Osteoblast (primary cell): ENCODE measurements at regions not wholly inside any gene's neighbourhood (a gene's known extent, or its start where the extent isn't known, plus 50 kb on each side); places are given as distances from the start of the nearest gene placed in this dataset.

Experiments used
- DNase-seq: peaks from one replicate; pipeline ENCODE4 v3.0.0; 2011; ENCODE audit warnings: low spot score, mixed read lengths; ENCODE audit not compliant: insufficient read length; ENCODE audit errors: missing footprints
- H2AFZ ChIP-seq: 2 replicates; pipeline ENCODE4 v1.6.0; 2011; ENCODE audit warnings: mild to moderate bottlenecking, low read length
- H3K27ac ChIP-seq: 2 replicates; pipeline ENCODE4 v1.5.1; 2011; ENCODE audit warnings: mild to moderate bottlenecking, low read depth, low read length, moderate library complexity
- H3K27me3 ChIP-seq: 2 replicates; pipeline ENCODE4 v1.6.0; 2012; ENCODE audit warnings: mild to moderate bottlenecking, control low read depth, inconsistent platforms, low read length, moderate library complexity; ENCODE audit not compliant: insufficient read depth
- H3K36me3 ChIP-seq: 2 replicates; pipeline ENCODE4 v1.5.1; 2011; ENCODE audit warnings: mild to moderate bottlenecking, low read length, control low read depth, moderate library complexity; ENCODE audit not compliant: insufficient read depth
- H3K4me1 ChIP-seq: 2 replicates; pipeline ENCODE4 v1.5.1; 2011; ENCODE audit warnings: mild to moderate bottlenecking, low read length, control low read depth, moderate library complexity; ENCODE audit not compliant: insufficient read depth
- H3K4me2 ChIP-seq: 2 replicates; pipeline ENCODE4 v1.6.0; 2011; ENCODE audit warnings: mild to moderate bottlenecking, low read length; ENCODE audit not compliant: insufficient read depth
- H3K4me3 ChIP-seq: fragments of 200-600 bp; sonication (generic); 3 replicates; pipeline ENCODE4 v1.5.1; 2012; ENCODE audit warnings: mild to moderate bottlenecking, low read length, inconsistent platforms; ENCODE audit not compliant: insufficient read depth
- H3K79me2 ChIP-seq: 2 replicates; pipeline ENCODE4 v1.6.0; 2012; ENCODE audit warnings: mild to moderate bottlenecking, low read length, control low read depth, inconsistent platforms; ENCODE audit not compliant: insufficient read depth
- H3K9me3 ChIP-seq: 2 replicates; pipeline ENCODE4 v1.5.1; 2011; ENCODE audit warnings: low read depth, low read length, control low read depth
- H4K20me1 ChIP-seq: 2 replicates; pipeline ENCODE4 v1.6.0; 2012; ENCODE audit warnings: mild to moderate bottlenecking, low read length, control low read depth; ENCODE audit not compliant: insufficient read depth
- TF ChIP-seq, protein P1 (sequence below): IDR thresholded peaks from 2 replicates; pipeline ENCODE4 v1.5.1; 2011; ENCODE audit warnings: mild to moderate bottlenecking, low read depth, low read length, moderate library complexity; ENCODE audit errors: extremely low read depth

DNA sequence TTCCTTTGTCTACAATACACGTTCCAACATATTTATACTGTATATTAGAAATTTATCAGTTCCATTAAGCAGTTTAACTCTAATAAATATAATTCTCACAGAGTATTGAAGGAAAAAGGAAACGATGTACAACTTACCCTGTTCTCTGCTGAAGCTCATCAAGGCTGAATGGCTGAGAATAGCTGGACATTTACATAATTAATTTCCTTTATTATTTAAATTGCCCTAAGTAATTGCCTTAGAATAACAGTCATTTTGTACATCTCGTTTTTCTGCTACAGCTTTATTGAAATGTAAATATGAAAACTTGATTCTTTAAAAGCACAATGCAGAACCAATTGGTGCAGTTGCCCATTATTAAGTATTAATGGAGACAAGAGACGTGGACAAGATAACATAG, 648.3 kb upstream of the ATXN8OS start:
- no peaks in the 10 kb centered on the region for H3K79me2 ChIP-seq
- no peak overlapping the region for H3K4me2 ChIP-seq
- H3K27me3 ChIP-seq, result no peaks in the 10 kb centered on the region
- no peaks in the 10 kb centered on the region for H3K4me1 ChIP-seq
- TF ChIP-seq, protein P1, sequence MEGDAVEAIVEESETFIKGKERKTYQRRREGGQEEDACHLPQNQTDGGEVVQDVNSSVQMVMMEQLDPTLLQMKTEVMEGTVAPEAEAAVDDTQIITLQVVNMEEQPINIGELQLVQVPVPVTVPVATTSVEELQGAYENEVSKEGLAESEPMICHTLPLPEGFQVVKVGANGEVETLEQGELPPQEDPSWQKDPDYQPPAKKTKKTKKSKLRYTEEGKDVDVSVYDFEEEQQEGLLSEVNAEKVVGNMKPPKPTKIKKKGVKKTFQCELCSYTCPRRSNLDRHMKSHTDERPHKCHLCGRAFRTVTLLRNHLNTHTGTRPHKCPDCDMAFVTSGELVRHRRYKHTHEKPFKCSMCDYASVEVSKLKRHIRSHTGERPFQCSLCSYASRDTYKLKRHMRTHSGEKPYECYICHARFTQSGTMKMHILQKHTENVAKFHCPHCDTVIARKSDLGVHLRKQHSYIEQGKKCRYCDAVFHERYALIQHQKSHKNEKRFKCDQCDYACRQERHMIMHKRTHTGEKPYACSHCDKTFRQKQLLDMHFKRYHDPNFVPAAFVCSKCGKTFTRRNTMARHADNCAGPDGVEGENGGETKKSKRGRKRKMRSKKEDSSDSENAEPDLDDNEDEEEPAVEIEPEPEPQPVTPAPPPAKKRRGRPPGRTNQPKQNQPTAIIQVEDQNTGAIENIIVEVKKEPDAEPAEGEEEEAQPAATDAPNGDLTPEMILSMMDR, result no peak
- no peaks in the 10 kb centered on the region for H4K20me1 ChIP-seq
- no peaks in the 10 kb centered on the region for H3K9me3 ChIP-seq
- H3K27ac ChIP-seq, result no peak overlapping the region
- H3K36me3 ChIP-seq, result no peaks in the 10 kb centered on the region
- H2AFZ ChIP-seq, result no peak overlapping the region
- H3K4me3 ChIP-seq, result no peak overlapping the region
- no peak for DNase-seq

DNA sequence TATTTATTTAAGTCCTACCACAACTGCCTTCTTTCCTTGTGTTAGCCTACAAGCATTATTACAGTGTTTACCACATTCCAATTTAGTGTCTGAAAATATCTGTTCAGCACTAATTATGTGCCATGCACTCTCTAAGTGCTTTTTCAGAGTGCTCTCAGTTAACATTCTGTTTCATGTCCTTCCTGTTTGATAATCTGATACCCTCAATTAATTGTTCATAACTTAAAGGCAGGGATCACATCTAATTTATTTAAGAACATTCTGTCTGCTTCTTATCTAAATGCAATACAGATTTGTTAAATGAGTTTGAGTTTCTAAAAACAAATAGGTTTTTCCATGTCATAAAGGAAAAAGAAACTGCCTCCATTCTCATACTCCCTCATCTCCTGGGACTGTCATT, 649.6 kb upstream of the ATXN8OS start:
- Histone ChIP-seq H3K4me2 (no peak overlapping the region), H3K4me1 (no peaks in the 10 kb centered on the region), H3K79me2 (no peaks in the 10 kb centered on the region), H3K27ac (no peak overlapping the region), H3K36me3 (no peaks in the 10 kb centered on the region), H4K20me1 (no peaks in the 10 kb centered on the region), H3K9me3 (no peaks in the 10 kb centered on the region), H3K4me3 (no peak overlapping the region), H3K27me3 (no peaks in the 10 kb centered on the region), H2AFZ (no peak overlapping the region)
- TF ChIP-seq, protein P1, result no peak
- no peak for DNase-seq

DNA sequence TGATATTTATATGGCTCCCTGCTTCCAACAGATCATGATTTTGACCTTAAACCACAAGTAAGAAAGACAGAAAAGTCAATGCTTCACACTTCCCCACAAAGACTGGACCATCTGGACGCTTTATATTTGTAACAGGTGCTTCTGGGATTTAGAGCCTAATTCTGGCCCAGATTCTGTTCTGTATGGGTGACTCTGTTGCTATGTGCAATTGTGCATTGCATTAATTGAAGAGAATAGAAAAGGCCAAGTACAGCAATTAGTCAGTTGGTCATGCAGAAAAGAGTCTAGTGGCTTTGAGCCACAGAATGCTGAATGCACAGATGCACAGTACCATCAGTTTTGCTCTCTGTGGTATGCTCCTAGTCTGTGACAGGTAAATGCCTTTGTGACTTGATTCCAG, 657.4 kb upstream of the ATXN8OS start:
- Histone ChIP-seq H3K36me3 (no peaks in the 10 kb centered on the region), H3K27me3 (no peaks in the 10 kb centered on the region), H3K79me2 (no peaks in the 10 kb centered on the region), H4K20me1 (no peaks in the 10 kb centered on the region), H3K27ac (no peak overlapping the region), H3K9me3 (peaks cover 5% of the 10 kb centered on the region), H3K4me3 (no peak overlapping the region), H2AFZ (no peak overlapping the region), H3K4me2 (no peak overlapping the region), H3K4me1 (no peaks in the 10 kb centered on the region)
- TF ChIP-seq, protein P1, result no peak
- no peak for DNase-seq

DNA sequence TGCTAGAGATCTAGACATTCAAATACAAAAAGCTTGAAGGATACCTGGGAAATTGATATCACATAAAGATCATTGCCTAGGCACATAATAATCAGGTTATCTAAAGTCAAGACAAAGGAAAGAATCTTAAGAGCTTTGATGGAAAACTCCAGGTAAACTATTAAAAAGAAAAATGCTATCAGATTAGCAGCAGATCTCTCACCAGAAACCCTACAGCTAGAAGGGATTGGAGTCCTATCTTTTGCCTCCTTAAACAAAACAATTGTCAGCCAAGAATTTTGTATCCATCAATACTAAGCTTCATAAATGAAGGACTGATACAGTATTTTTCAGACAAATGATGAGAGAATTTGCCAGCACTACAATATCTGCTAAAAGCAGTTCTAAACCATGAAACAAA, 682.4 kb upstream of the ATXN8OS start:
- H2AFZ ChIP-seq, result no peak overlapping the region
- H3K9me3 ChIP-seq, result peaks cover 5% of the 10 kb centered on the region
- TF ChIP-seq, protein P1, result no peak
- H3K36me3 ChIP-seq, result no peaks in the 10 kb centered on the region
- no peak overlapping the region for H3K4me2 ChIP-seq
- H3K27ac ChIP-seq, result no peak overlapping the region
- H3K4me3 ChIP-seq, result no peak overlapping the region
- no peaks in the 10 kb centered on the region for H4K20me1 ChIP-seq
- DNase-seq, result no peak
- H3K4me1 ChIP-seq, result no peaks in the 10 kb centered on the region
- no peaks in the 10 kb centered on the region for H3K79me2 ChIP-seq
- no peaks in the 10 kb centered on the region for H3K27me3 ChIP-seq
